Testis (tissue), 2 donors: ENCODE measurements at regions not wholly inside any gene's neighbourhood (a gene's known extent, or its start where the extent isn't known, plus 50 kb on each side); places are given as distances from the start of the nearest gene placed in this dataset.

Experiments
- POLR2A ChIP-seq: fragments of 450-650 bp; IDR thresholded peaks from one replicate; pipeline ENCODE4 v1.6.1; 2017; ENCODE audit warnings: antibody characterized with exemption, mild to moderate bottlenecking, moderate library complexity
- TF ChIP-seq, protein P1 (sequence below), 3 experiments: fragments of 450-650 bp in 2 of 3; fragments of 200-600 bp in 1 of 3; sonication (generic) in 1 of 3; IDR thresholded peaks; one replicate each; pipeline ENCODE4 v1.5.1; 2016 to 2019; ENCODE audit warnings: antibody characterized with exemption in 3 of 3, mild to moderate bottlenecking in 2 of 3, moderate library complexity in 1 of 3

DNA sequence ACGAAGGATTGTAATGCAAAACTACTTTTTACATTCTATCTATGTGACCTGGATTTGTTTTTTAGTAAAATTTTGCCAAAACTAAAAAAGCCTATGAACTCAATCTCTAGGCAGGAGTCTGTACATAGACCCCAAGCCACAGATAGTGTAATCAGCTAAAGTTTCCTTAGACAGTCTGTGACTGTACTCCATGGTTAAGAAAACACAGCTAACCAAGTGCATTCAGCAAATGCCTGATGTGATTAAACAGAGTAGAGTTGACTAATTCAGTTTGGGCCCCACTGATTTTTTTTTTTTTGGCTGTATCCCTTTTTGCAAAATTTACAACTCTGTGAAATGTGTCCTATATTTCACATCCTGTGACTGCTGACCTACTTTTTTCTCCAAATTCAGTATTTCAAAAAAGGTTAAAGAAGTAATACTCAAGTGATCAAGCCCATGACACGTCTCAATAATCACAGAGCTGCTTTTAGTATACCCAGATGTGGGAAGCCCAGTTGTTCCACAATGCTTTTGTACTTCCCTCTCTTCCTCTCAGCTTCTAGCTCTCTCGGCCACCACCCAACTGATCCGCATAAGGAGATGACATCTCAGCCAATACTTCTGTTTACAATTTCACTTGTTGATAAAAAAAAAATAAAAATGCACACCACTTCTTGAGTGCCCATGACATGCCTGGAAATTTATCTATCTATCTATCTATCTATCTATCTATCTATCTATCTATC, 108.8 kb upstream of the TBX18 start:
- TF ChIP-seq, protein P1, sequence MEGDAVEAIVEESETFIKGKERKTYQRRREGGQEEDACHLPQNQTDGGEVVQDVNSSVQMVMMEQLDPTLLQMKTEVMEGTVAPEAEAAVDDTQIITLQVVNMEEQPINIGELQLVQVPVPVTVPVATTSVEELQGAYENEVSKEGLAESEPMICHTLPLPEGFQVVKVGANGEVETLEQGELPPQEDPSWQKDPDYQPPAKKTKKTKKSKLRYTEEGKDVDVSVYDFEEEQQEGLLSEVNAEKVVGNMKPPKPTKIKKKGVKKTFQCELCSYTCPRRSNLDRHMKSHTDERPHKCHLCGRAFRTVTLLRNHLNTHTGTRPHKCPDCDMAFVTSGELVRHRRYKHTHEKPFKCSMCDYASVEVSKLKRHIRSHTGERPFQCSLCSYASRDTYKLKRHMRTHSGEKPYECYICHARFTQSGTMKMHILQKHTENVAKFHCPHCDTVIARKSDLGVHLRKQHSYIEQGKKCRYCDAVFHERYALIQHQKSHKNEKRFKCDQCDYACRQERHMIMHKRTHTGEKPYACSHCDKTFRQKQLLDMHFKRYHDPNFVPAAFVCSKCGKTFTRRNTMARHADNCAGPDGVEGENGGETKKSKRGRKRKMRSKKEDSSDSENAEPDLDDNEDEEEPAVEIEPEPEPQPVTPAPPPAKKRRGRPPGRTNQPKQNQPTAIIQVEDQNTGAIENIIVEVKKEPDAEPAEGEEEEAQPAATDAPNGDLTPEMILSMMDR (IDR thresholded peaks at IDR 0.05): no peak
- no peak for TF ChIP-seq POLR2A
